K562 (cell line): ENCODE measurements at regions not wholly inside any gene's neighbourhood (a gene's known extent, or its start where the extent isn't known, plus 50 kb on each side); places are given as distances from the start of the nearest gene placed in this dataset.

Experiments used
- ATAC-seq: fragments of 200-7000 bp; cut with Tn5 transposase; 3 replicates; pipeline ENCODE4 v1.9.1; 2020; ENCODE audit warnings: moderate library complexity
- BruUV-seq: library from RNA; stranded (reverse); fragments of 400-500 nt; replicated peaks from 2 replicates; lab custom pipeline; 2021; lab: Mats Ljungman, UMichigan
- CTCF ChIA-PET: fragments of 300-600 bp; formaldehyde crosslinking; extraction: SDS; loops from one replicate; lab custom pipeline; 2021; ENCODE audit warnings: low intra/inter-chr PET ratio; lab: Yijun Ruan, JAX
- POLR2A ChIA-PET: fragments of 300-600, 350-650 bp; sonication (Branson Sonifier 250); formaldehyde crosslinking; extraction: SDS; loops from one replicate; lab custom pipeline; 2021; ENCODE audit warnings: antibody characterized with exemption, inconsistent platforms; lab: Yijun Ruan, JAX
- DNase-seq, 4 experiments: peaks; one replicate each; pipeline versions ENCODE4 v3.0.0 to v3.0.0-alpha.2; 2011 to 2018; ENCODE audit warnings: low spot score in 3 of 4, mixed read lengths in 3 of 4; ENCODE audit errors: extremely low read depth in 1 of 4
- FAIRE-seq: peaks from 2 replicates; lab custom pipeline; 2011; peaks lifted over from hg19 to GRCh38; lab: Jason Lieb, UNC
- H2AFZ ChIP-seq: 2 replicates; pipeline ENCODE4 v1.6.0; 2011; ENCODE audit warnings: low read depth, low read length, control low read depth, inconsistent platforms
- H3K27ac ChIP-seq: fragments of 200-600 bp; 3 replicates; pipeline ENCODE4 v1.8.0; 2011; ENCODE audit warnings: low read depth, mild to moderate bottlenecking, control low read depth, inconsistent platforms, low read length, moderate library complexity, mixed read lengths; ENCODE audit errors: extremely low read depth
- H3K27me3 ChIP-seq, 2 experiments: fragments of 300-600 bp in 1 of 2; 2 replicates in 1 of 2; 3 replicates in 1 of 2; pipeline versions ENCODE4 v1.6.0 to v1.8.0; 2011; ENCODE audit warnings: inconsistent platforms in 2 of 2, low read length in 2 of 2, mild to moderate bottlenecking in 1 of 2, mixed read lengths in 1 of 2, moderate library complexity in 1 of 2; ENCODE audit not compliant: control insufficient read depth in 2 of 2, insufficient read depth in 2 of 2
- H3K36me3 ChIP-seq: fragments of 300-600 bp; 3 replicates; pipeline ENCODE4 v1.8.0; 2011; ENCODE audit warnings: mild to moderate bottlenecking, low read length, inconsistent platforms; ENCODE audit not compliant: control insufficient read depth, insufficient read depth
- H3K4me1 ChIP-seq, 2 experiments: fragments of 200-600 bp in 1 of 2; replicated peaks in 1 of 2; 2 replicates in 1 of 2; 3 replicates in 1 of 2; pipeline versions ENCODE4 v1.5.1 to v1.8.0; 2011; ENCODE audit warnings: inconsistent platforms in 2 of 2, low read length in 2 of 2, mild to moderate bottlenecking in 1 of 2, mixed read lengths in 1 of 2, moderate library complexity in 1 of 2; ENCODE audit not compliant: control insufficient read depth in 2 of 2, insufficient read depth in 2 of 2
- H3K4me2 ChIP-seq: 2 replicates; pipeline ENCODE4 v1.6.1; 2011; ENCODE audit warnings: low read length, control low read depth, inconsistent platforms, mixed read lengths; ENCODE audit not compliant: insufficient read depth
- H3K4me3 ChIP-seq: fragments of 200-600 bp; sonication (generic), shearing (Covaris generic); 2 replicates; pipeline ENCODE4 v1.5.1; 2016; ENCODE audit warnings: control low read depth, inconsistent platforms
- H3K79me2 ChIP-seq: fragments of 200-600 bp; 3 replicates; pipeline ENCODE4 v1.8.0; 2011; ENCODE audit warnings: low read length, inconsistent platforms; ENCODE audit not compliant: control insufficient read depth, insufficient read depth
- H3K9ac ChIP-seq, 2 experiments: 2 replicates each; pipeline versions ENCODE4 v1.6.0 to v1.6.1; 2011; ENCODE audit warnings: low read depth in 2 of 2, low read length in 2 of 2, control low read depth in 1 of 2, inconsistent platforms in 1 of 2, mild to moderate bottlenecking in 1 of 2, mixed read lengths in 1 of 2; ENCODE audit not compliant: insufficient read depth in 1 of 2
- H3K9me1 ChIP-seq: one replicate; pipeline ENCODE4 v1.6.0; 2011; ENCODE audit warnings: inconsistent platforms, mild to moderate bottlenecking, low read length, moderate library complexity; ENCODE audit not compliant: control insufficient read depth, insufficient read depth
- H3K9me3 ChIP-seq: replicated peaks from 2 replicates; pipeline ENCODE4 v1.5.1; 2011; ENCODE audit warnings: low read depth, low read length, inconsistent platforms; ENCODE audit not compliant: control insufficient read depth, insufficient read depth
- H4K20me1 ChIP-seq: replicated peaks from 2 replicates; pipeline ENCODE4 v1.6.1; 2011; ENCODE audit warnings: low read length, inconsistent platforms, mixed read lengths; ENCODE audit not compliant: control insufficient read depth, insufficient read depth
- MEIS2 ChIP-seq: fragments of 450-650 bp; IDR thresholded peaks from 2 replicates; pipeline ENCODE4 v1.6.1; 2014; ENCODE audit warnings: mild to moderate bottlenecking; ENCODE audit not compliant: partially characterized antibody
- SREBF1 ChIP-seq: fragments of 150-350 bp; IDR thresholded peaks from 2 replicates; pipeline ENCODE4 v1.6.1; 2014; ENCODE audit warnings: antibody characterized with exemption, low read depth, low read length, borderline replicate concordance
- THRAP3 ChIP-seq: fragments of 450-650 bp; IDR thresholded peaks from 2 replicates; pipeline ENCODE4 v1.6.1; 2016; ENCODE audit warnings: mild to moderate bottlenecking, inconsistent platforms, borderline replicate concordance
- WGBS: fragments of 100-300 bp; shearing (Covaris generic); methylation state at CpG from one replicate; pipeline ENCODE4 v1.1.6; 2016; ENCODE audit warnings: low coverage, mixed read lengths; ENCODE audit not compliant: insufficient coverage; ENCODE audit errors: missing lambda C conversion rate; 5-methylcytosine and 5-hydroxymethylcytosine counted together
- in situ Hi-C: fragments of 300-500 bp; cut with MboI; formaldehyde crosslinking; loops from 4 replicates; pipeline ENCODE4 v1.15.0; 2018; ENCODE audit warnings: inconsistent platforms, mixed read lengths
- intact Hi-C: fragments of 100-400 bp; cut with micrococcal nuclease; formaldehyde crosslinking; loops from 2 replicates; pipeline ENCODE4 v1.14.2; 2022
- TF ChIP-seq, protein P1 (sequence below), 2 experiments: fragments of 450-650 bp; formaldehyde crosslinking in 1 of 2; IDR thresholded peaks; 2 replicates each; pipeline versions ENCODE4 v1.4.0 to v1.6.1; 2014 to 2020; ENCODE audit warnings: mild to moderate bottlenecking in 2 of 2, borderline replicate concordance in 1 of 2, low read depth in 1 of 2
- TF ChIP-seq, protein P2 (sequence below): IDR thresholded peaks from 2 replicates; pipeline ENCODE4 v1.6.1; 2014; ENCODE audit warnings: antibody characterized with exemption
- TF ChIP-seq, protein P3 (sequence below): fragments of 450-650 bp; formaldehyde crosslinking; IDR thresholded peaks from 2 replicates; pipeline ENCODE4 v1.4.0; 2020; ENCODE audit warnings: mild to moderate bottlenecking, moderate library complexity

DNA sequence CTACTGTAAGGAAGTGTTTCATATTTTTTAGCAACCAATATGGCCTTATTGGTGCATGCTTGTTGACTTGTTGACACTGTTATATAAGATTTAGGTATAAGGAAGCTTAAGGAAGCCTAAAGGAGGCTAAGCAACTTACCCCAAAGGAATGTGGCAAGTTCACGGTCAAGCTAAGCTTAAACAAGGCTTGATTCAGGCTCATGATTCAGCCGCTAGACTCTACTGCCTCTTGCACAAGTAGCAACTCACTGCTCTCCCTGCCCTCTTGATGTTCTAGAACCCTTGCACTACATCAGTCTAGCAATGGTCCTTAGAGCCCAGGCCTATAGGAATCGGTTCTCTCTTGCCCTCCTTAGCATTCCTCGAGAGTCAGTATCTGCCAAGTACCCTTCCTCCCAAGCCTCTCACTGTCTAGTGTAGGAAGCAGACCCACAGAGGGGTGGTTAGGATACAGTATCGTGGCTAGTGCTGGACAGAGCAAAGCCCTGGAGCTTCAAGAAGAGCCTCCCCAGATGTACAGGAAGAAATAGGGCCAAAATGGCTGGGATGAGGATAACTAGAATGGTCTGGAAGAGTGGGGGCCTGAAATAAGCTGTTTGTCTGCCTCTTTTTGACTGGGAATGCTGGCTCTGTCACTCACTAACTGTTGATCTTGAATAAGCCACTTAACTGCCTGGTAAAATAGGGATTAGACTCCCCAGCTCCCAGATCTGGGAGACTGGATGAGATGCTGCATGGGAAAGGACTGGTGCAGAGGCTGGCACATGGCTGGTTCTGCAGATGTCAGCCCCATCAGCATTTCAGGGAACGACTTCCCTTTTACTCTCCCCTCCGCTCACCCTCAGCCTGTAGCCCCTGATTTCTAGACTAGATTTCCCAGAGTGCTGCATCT is 122.2 kb downstream of the NAV1 start:
- Histone ChIP-seq H3K4me3 (no peak overlapping the region), H4K20me1 (peaks cover 4% of the 10 kb centered on the region; the same call in 1 of the 2 replicates), H3K27ac (no peak overlapping the region), H3K4me2 (no peak overlapping the region), H3K36me3 (no peaks in the 10 kb centered on the region), H3K9me3 (no peaks in the 10 kb centered on the region), H3K9me1 (no peaks in the 10 kb centered on the region), H3K79me2 (no peaks in the 10 kb centered on the region), H3K4me1 (peaks cover 0 to 7% of the 10 kb centered on the region in 2 experiments; a peak in 4 of 5 replicates), H2AFZ (no peak overlapping the region), H3K27me3 (0 out of 5 replicates have a peak, but pooled peaks cover 0 to 4% of the 10 kb centered on the region in 2 experiments), H3K9ac (no peak overlapping the region)
- ChIA-PET POLR2A (interaction anchor here (0.7 kb wide), 1 partner anchor 30 kb away, joined by 3 read pairs; no protein-coding TSS in a partner anchor), CTCF (no interaction called here)
- FAIRE-seq = no peak
- BruUV-seq = no TSS peak
- TF ChIP-seq, protein P1, sequence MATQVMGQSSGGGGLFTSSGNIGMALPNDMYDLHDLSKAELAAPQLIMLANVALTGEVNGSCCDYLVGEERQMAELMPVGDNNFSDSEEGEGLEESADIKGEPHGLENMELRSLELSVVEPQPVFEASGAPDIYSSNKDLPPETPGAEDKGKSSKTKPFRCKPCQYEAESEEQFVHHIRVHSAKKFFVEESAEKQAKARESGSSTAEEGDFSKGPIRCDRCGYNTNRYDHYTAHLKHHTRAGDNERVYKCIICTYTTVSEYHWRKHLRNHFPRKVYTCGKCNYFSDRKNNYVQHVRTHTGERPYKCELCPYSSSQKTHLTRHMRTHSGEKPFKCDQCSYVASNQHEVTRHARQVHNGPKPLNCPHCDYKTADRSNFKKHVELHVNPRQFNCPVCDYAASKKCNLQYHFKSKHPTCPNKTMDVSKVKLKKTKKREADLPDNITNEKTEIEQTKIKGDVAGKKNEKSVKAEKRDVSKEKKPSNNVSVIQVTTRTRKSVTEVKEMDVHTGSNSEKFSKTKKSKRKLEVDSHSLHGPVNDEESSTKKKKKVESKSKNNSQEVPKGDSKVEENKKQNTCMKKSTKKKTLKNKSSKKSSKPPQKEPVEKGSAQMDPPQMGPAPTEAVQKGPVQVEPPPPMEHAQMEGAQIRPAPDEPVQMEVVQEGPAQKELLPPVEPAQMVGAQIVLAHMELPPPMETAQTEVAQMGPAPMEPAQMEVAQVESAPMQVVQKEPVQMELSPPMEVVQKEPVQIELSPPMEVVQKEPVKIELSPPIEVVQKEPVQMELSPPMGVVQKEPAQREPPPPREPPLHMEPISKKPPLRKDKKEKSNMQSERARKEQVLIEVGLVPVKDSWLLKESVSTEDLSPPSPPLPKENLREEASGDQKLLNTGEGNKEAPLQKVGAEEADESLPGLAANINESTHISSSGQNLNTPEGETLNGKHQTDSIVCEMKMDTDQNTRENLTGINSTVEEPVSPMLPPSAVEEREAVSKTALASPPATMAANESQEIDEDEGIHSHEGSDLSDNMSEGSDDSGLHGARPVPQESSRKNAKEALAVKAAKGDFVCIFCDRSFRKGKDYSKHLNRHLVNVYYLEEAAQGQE (IDR thresholded peaks at IDR 0.05; ENCODE audit: borderline replicate concordance) = peak; percentile 31; the same call in 1 of the 2 replicates
- TF ChIP-seq, protein P1 (CRISPR knock-in tag; IDR thresholded peaks at IDR 0.05; ENCODE audit: low read depth) = no peak
- TF ChIP-seq SREBF1 = no peak
- TF ChIP-seq MEIS2 = no peak
- TF ChIP-seq THRAP3 = no peak
- TF ChIP-seq, protein P2, sequence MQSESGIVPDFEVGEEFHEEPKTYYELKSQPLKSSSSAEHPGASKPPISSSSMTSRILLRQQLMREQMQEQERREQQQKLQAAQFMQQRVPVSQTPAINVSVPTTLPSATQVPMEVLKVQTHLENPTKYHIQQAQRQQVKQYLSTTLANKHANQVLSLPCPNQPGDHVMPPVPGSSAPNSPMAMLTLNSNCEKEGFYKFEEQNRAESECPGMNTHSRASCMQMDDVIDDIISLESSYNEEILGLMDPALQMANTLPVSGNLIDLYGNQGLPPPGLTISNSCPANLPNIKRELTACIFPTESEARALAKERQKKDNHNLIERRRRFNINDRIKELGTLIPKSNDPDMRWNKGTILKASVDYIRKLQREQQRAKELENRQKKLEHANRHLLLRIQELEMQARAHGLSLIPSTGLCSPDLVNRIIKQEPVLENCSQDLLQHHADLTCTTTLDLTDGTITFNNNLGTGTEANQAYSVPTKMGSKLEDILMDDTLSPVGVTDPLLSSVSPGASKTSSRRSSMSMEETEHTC = no peak
- TF ChIP-seq, protein P3, sequence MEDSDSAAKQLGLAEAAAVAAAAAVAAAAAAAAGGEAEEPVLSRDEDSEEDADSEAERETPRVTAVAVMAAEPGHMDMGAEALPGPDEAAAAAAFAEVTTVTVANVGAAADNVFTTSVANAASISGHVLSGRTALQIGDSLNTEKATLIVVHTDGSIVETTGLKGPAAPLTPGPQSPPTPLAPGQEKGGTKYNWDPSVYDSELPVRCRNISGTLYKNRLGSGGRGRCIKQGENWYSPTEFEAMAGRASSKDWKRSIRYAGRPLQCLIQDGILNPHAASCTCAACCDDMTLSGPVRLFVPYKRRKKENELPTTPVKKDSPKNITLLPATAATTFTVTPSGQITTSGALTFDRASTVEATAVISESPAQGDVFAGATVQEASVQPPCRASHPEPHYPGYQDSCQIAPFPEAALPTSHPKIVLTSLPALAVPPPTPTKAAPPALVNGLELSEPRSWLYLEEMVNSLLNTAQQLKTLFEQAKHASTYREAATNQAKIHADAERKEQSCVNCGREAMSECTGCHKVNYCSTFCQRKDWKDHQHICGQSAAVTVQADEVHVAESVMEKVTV (CRISPR knock-in tag) = no peak
- peak; percentile 11; the same call in 1 of the 3 replicates for ATAC-seq
- 37% methylated on average over 7 of the region's 7 CpGs for WGBS
- DNase-seq = no peak
- intact Hi-C loops = no loop called here
- in situ Hi-C loops = no loop called here
